ENCODE measurements at regions not wholly inside any gene's neighbourhood (a gene's known extent, or its start where the extent isn't known, plus 50 kb on each side); places are given as distances from the start of the nearest gene placed in this dataset.
"Not testable (repeated sequence)": the region's sequence is repeated elsewhere in the genome, so short reads cannot be mapped to it uniquely, and the experiment has no call there.

- DNase-seq: not testable (repeated sequence)
Observed at GRCh38 chr7:38331853-38332595, 58.6 kb upstream of the TARP start.

- peak in 2 of 4 experiments; percentile 28 to 50 for DNase-seq
Observed at GRCh38 chr7:38330861-38331621, 57.6 kb upstream of the TARP start.

GRCh38 chr7:38330039-38330438 is 56.6 kb upstream of the TARP start:
- no peak for DNase-seq

- DNase-seq: no peak
Observed at GRCh38 chr7:38329340-38329739, 55.9 kb upstream of the TARP start.

GRCh38 chr7:38328814-38329213 is 55.4 kb upstream of the TARP start:
- DNase-seq: no peak

- DNase-seq: no peak
Observed at GRCh38 chr7:38327637-38328036, 54.2 kb upstream of the TARP start.

All from suppressor macrophage (primary cell).